Endothelial cell of hepatic sinusoid (primary cell): ENCODE measurements at regions not wholly inside any gene's neighbourhood (a gene's known extent, or its start where the extent isn't known, plus 50 kb on each side); places are given as distances from the start of the nearest gene placed in this dataset.
"Not testable (repeated sequence)": the region's sequence is repeated elsewhere in the genome, so short reads cannot be mapped to it uniquely, and the experiment has no call there.

Experiments
- in situ Hi-C: cut with HindIII; loops from 2 replicates; pipeline ENCODE4 v1.10.0; 2017; ENCODE audit warnings: low sequenced_read_pairs

DNA sequence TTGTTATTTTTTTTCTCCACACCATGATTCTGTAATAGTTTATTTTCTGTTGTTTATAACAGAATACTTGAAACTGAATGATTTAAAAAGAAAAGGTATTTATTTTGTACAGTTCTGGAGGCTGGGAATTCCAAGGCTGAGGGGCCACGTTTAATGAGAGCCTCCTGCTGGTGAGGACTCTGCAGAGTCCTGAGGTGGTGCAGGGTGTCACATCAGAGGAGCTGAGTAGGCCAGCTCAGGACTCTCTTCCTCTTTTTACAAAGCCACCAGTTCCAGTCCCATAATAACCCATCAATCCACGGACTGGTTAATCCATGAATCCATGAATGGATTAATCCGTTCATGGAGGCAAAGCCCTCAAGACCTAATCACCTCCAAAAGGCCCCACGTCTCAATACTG lies 71.6 kb downstream of the TFAP2A start:
- in situ Hi-C loops = no loop called here

DNA sequence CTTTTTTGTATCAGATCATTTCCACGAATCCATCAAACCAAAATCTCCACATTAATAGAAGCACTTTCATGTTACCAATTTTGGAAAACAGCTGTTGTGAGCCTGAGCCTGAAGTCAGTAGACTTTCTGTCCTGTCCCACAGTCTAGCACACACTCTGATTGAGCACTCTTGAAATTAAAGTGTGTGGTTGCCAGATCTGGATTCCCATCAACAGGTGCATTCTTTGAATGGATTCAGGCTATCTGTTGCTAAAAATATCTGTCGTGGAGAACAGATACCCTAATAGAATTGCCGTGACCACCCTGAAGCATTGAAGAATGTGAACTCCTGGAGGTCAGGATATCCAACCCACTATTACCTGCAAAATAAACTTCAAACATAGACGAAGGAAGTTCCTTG lies 73.3 kb downstream of the TFAP2A start:
- in situ Hi-C loops = no loop called here

DNA sequence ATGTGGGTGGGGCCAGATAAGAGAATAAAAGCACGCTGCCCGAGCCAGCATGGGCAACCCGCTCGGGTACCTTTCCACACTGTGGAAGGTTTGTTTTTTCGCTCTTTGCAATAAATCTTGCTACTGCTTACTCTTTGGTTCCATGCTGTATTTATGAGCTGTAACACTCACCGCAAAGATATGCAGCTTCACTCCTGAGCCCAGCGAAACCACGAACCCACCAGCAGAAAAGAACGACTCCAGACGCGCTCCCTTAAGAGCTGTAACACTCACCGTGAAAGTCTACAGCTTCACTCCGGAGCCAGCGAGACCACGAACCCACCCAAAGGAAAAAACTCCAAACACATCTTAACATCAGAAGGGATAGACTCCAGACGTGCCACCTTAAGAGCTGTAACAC lies 76.7 kb downstream of the TFAP2A start:
- in situ Hi-C loops = no loop called here

DNA sequence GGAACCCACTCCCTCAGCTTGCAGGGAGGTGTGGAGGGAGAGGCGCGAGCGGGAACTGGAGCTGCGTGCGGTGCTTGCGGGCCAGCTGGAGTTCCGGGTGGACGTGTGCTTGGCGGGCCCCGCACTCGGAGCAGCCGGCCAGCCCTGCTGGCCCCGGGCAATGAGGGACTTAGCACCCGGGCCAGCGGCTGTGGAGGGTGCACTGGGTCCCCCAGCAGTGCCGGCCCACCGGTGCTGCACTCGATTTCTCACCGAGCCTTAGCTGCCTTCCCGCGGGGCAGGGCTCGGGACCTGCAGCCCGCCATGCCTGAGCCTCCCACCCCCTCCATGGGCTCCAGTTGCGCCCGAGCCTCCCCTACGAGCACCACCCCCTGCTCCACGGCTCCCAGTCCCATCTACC lies 77.5 kb downstream of the TFAP2A start:
- in situ Hi-C loops = not testable (repeated sequence)

DNA sequence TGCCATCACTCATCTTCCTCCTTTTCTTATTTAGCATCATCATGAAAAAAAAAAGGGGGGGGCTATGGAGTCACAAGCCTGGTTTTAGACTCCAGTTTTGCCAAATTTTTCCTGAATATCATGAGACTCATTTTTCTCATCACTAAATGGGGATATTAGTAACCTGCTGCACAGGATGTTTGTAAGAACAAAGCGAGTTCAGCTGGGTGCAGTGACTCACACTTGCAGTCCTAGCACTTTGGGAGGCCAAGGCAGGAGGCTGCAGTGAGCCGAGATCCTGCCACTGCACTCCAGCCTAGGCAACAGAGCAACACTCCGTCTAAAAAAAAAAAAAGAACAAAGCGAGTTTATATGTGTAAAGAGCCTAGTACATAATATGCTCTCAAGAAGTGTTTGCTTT lies 82.8 kb downstream of the TFAP2A start:
- in situ Hi-C loops = no loop called here

DNA sequence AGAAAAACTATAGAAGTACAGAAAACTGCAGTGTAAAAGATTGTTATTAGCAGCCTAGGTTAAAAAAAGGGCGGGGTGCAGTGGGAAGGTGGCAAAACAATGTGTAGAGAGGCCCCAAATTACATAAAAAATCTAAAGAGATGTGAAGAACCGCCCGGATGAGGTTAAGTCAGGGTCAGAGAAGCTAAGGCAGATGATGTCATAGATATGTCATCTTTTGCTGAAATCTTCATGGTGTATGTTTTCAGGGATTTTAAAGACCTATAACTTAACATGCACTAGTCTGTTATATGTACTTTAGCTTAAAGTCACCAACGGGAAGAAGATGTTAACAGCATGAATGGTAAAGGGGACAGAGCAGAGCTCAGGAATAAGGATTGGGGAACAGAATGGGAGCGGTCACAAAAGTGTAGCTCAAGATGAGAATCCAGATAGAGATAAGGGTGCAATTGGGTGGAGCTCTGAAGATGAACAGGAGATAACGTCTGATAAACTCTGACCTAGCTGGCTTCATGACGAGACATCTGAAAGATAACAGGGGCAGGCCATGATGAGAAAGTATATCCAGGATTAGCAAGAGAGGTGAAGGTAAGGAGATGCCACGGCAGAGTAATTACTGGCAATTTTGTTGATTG lies 83.4 kb downstream of the TFAP2A start:
- in situ Hi-C loops = no loop called here

DNA sequence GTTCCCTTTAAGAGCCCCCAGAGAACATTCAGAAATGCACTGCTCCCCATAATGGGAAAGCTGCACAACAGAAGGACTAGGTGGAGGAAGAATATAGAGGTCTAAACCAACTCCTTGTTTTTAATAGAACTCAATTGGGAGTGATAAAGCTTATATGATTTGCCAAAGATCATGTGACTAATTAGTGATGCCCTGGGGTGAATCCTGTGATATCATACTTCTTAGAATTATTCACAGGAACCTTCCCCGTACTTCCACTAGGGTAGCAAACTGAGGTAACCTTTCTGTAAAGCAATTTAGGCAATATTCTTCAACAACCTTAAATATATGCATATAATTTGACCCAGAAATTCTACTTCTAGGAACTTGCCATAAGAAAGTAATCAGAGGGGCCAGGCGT lies 84.4 kb downstream of the TFAP2A start:
- in situ Hi-C loops = no loop called here

DNA sequence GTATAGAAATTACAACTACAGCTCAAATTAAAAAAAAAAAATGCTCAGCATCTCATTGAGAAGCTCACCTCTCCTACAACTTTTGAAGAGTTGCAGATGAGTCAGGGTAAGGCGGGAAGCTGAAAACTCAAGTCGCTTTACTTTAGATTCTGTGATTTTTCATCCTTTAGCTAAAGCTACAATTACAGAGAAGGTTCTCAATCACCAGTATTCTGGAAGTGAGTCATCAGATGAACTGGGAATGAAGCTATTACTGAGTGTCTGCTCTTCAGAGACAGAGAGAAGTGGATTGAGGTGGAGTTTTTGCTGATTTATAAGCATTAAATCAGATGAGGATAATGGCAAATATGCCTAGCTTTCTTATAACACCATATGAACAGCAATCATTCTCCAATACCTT lies 91.9 kb downstream of the TFAP2A start:
- in situ Hi-C loops = no loop called here

DNA sequence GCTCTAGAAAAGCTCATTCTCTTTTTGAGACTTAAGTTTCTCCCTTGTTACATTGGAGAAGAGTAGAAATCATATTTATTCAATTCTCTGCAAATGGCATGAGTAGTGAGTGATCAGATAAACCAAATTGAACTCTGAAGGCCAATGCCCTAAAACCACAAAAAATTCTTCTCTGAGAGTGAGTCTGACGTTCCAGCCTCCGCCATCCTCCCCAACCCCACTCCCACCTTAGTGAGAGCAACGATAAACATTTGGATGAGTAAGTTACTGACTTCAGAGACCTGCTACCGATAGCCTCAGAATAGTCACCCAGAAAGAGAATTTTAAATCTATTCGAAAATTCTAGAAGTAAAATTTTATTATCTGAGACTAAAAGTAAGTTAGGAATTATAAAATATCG lies 94.6 kb downstream of the TFAP2A start:
- in situ Hi-C loops = no loop called here

DNA sequence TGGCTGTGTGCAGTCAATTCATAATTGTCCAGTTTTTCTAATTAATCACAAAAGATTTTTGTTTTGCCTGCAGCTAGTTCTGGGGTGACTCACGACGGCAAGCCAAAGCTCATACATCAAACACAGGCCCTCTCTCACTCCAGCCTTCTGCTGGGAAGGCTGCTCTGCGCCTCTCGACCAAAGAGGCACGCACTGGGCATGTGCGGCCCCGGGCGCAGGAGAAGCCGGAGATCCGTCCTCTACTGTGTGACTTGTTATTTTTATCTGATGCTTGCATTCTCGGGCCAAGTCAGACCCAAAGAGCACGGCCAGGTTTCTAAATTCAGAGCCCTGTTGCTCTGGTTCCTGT lies 98.5 kb downstream of the TFAP2A start:
- in situ Hi-C loops = loop anchor here (5.0 kb wide), 1 partner anchor 79 kb away; no protein-coding TSS in a partner anchor

DNA sequence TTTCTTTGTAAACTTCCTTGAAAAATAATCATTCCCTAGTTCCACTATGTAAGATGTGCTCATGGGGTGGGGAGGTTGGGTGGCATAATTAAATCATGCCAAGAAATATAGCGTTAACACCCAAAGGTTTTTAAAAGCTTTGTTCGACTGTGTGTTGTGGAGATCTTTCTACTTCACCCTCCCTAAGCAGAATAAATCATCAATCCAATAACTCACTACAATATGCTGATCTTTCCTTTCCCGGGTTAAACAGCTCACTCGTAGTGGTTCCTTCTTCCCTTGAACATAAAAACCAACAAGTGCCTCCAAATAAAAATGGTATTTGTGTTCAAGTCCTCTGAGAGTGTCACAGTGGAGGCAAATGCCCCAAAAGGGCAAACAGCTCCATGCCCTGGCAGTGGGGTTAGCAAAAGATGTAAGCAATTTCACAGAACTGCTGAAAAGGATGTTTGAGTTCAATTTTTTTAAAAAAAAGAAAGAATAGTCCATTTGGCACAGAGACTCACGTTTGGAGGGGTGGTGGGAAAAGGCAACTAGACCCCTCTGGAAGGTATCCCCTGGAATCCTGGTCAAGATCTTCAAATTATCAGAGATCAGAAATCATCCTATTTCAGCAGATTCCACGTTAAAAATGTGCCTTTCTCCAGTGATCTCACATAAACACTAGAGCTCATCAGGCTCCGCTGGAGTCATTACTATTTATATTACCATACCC lies 99.1 kb downstream of the TFAP2A start:
- in situ Hi-C loops = loop anchor here (5.0 kb wide), 1 partner anchor 79 kb away; no protein-coding TSS in a partner anchor

DNA sequence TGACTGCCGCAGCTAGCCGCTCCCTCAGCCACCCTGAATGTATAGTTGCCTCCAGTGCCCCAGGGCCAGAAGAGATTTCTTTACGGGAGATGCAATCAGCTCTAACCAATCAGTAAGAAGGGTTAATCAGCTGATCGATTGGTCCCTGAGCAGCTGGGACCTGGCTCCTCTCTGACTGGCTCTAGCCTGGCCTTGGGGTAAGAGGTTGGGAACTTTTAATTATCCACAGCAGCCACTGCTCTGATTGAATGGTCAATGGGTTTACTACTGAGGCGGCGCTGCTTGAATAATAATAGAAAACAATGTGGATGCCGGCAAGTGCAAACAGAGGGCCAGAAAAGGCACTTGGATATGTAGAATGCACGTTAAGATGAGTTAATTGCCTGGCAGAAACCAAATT lies 99.8 kb downstream of the TFAP2A start:
- in situ Hi-C loops = loop anchor here (5.0 kb wide), 1 partner anchor 78 kb away; no protein-coding TSS in a partner anchor

DNA sequence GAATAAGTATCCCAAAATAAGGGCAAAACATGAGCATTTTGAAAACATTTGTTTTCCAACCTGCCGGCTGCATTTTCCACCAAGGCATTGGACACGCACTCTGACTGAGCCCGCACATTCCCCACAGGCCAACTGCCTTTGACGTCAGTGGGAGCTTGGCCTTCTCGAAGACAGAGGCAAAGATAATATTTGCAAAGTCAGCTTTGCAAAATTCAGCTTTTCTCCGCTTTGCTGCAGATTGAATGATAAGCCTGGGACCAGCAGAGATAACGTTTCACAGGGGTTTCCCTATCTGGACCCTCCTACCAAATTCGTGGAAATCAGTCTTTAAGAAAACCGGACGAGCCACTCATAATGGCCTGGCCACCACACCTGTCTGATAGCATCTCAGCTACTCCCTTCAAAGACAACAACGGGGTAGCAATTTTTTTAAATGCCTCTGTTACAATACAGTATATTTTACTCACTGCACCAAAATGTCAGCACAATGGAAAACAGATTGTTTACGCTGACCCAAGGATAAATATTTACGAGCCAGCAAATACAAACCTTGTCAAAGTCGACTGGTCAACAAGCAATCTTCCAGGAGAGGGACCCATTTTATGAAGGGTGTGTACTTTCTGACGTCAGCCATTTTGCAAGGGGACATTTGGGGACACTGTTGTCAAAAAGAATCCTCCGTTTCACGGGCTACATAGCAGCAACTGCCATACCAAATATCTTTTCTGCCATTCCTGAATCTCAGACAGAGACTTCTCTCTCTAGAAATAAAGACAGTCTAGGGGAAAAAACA lies 100.5 kb downstream of the TFAP2A start:
- in situ Hi-C loops = no loop called here

DNA sequence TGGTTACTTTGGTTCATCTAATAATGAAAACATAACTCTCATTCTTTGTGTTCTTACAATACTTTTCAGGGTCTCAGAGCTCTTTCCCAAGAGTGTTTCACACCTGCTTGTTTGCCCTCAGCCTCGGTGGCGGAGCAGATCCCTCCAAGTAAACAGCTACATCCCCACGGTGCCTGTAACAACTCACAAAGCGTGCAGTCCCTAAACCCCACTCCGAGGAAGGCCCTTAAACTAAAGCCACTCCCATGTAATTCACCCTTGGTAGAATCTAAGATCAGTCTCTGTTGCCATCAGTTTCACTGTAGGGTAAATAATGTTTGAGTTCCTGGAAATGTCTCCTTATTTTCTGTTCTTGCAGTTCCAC lies 101.1 kb downstream of the TFAP2A start:
- in situ Hi-C loops = no loop called here

DNA sequence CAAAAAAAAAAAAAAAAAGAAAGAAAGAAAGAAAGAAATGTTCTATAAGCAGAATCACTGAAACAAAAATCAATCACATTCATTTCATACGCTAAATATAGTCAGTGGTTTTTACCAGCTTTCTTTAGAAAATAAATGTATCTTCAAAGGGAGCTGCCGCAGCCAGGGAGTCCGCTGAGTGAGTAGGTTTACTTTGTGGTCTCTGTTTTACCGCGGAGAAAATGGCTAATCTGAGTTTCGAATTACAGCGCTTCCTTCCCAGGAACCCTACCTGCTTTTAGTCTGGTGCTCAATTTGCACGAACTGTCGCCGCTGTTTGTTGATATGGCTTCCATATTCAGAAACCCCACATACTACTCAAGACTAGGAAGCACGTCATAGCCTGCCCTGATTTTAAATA lies 102.4 kb downstream of the TFAP2A start:
- in situ Hi-C loops = no loop called here

DNA sequence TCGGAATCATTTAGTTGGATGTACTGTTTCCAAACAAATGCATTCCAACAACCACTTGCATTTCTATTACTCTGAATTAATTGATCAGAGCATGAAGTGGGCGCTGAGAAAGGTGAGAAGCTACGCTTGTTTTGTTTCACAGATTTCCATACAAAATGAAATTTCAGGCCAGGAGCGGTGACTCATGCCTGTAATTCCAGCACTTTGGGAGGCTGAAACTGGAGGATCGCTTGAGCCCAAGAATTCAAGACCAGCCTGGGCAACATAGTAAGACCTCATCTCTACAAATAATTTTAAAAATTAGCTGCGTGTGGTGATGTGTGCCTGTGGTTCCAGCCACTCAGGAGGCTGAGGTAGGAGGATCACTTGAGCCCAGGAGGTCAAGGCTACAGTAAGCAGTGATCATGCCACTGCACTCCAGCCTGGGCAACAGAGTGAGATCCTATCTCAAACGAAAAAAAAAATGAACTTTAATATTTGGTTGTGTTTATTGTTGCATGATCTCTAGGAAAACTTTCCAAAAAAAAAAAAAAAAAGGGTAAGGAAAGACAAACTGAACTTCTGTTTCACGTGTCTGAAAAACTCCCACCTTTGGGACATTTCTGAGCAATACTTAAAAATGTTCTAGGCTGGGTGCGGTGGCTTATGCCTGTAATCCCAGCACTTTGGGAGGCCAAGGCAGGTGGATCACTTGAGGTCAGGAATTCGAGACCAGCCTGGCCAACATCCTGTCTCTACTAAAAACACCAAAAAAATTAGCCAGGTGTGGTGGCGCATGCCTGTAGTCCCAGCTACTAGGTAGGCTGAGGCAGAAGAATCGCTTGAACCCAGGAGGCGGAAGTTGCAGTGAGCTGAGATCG lies 103.1 kb downstream of the TFAP2A start:
- in situ Hi-C loops = not testable (repeated sequence)

DNA sequence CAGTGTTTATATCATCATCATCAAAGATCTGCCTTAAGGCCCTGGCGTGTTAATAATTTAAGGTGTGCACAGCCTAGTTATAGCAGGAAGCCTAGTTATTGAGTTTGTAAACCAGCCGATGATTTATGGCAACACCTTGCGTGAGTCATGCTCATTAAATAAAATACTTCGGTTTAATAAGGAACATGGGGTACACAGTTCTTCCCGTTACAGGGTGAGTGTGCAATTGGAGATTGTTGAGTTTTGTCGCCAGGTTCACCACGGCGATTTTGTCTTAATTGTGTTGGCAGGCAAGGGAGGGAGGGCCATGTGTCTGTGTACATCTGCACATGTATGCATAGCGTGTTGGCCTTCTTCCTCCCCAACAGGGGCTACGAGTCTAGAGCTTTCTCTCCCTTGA lies 104.0 kb downstream of the TFAP2A start:
- in situ Hi-C loops = no loop called here

DNA sequence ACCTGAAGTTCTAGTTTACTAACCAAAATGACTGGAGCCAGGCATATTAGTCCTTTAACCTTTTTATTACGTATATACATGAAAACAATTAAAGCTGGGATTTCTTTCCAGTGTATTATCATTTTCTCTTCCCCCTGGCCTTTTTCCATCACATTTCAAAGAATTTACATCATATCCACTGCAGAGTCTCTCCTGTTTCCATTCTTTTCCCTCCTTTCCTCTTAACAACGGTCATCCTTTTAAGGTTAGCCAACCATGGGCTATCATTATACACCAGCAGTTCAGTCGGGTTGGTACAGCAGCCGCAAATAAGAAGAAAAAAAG lies 104.6 kb downstream of the TFAP2A start:
- in situ Hi-C loops = no loop called here

DNA sequence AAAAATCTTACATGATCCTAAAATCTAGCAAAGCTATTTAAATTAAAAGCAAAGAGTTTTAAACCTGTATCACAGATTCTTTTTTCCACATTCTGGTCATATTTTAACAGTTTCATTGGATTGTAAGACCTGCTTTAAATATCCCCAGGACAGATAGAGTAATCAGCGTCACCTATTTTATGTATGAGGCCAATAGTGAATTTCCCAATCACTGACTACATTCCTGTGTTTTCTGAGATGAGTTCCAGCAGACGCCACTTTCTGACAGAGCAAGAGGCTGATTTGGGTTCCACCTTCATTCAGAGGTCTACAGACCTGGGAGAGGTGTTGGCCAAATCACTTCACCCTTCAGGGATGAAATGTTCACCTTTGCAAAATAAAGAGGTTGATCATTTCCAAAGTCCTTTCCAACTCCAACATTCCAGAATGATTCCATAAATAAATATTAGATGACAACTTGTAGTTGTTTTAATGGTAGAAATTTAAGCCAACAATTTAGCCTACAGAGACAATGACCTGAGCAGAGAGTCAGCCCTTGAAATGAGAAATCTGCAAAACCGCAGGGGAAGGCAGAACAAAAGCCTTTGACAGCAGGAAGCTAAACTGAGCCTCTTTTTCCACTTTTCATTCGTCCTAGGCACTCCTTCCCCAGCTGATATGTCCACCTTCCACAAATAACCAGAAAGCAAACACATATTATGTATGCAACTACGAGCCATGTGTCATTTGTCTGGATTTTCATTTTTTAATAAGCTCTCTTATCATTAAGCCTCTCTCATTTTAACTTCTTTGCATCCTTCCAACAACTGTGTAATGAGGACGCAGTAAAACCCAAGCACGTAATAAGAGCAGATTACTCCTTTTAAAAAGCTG lies 105.2 kb downstream of the TFAP2A start:
- in situ Hi-C loops = no loop called here

DNA sequence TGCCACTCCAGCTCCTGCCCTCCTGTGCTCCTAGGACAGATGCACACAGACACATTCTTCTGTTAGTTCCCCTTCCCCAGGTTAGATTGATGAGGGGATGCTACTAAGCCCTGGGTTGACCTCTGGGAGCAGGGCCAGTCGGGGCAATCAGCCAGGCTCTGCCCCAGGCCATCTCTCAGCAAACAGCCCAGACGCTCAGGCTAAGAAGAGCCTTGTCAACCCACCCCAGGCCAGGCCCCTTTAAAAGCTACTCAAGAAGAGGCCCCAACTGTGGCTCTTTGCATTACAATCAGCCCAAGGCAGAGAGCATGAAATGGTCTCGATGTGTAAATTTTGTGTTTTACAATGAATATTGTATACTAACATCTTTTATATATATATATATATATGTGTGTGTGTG lies 107.4 kb downstream of the TFAP2A start:
- in situ Hi-C loops = no loop called here
